ENCODE measurements at regions not wholly inside any gene's neighbourhood (a gene's known extent, or its start where the extent isn't known, plus 50 kb on each side); places are given as distances from the start of the nearest gene placed in this dataset.
A peak's percentile ranks its signal among the peaks of the same experiment; 100 is the strongest.

DNA sequence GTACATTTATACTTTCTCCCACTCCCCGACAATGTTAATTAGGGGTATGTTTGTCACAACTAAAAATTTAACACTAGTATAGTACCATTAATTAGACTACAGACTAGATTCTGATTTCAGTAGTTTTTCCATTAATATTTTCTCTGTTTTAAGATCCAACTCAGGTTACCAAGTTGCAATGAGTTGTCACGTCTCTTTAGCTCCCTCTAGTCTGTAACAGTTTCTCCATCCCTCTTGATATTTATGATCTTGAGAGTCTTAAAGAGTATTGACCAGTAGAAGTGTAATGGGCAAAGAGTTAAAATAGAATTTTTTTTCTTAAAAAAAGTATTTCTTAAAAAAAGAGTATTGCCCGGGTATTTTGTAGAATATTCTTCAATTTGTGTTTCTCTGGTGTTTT, 598.1 kb downstream of the TBC1D4 start:
- POLR2A ChIA-PET = no interaction called here
- no peaks in the 10 kb centered on the region for H3K4me1 Mint-ChIP-seq (ENCODE audit: low read depth)

DNA sequence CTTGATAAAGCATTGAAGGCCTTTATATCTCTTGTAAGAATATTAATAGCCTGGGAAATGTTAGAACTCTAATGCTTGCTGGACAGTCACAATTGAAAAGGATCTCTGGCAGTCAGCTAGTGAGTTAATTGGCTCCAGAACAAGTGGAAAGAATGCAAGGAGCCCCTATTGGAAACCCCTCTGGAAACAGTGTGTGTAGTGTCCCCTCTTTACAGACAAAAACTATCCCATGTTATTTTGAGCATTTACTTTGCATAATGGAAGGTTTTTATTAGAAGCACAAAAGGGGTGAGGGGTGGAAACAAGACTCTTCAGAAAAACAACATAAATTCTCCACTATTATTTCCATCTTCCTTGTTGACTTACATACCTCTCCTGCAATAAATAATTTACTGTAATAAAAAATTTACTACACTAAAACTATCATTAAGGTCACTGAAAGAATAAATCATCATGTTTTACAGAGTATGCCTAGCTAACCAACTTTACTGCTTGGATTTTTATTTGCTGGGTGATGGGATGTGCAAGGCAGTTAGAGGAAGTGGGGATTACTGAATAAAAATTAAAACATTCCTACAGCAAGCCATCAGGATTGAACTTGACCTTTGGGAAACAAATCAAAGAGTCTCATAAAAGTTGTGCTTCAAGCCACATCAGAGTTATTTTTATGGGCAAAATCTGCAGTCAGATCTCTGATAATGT, 610.4 kb downstream of the TBC1D4 start:
- CTCF ChIA-PET = no interaction called here
- POLR2A ChIA-PET = no interaction called here

More for the DNA sequence above, 598.1 kb downstream of the TBC1D4 start:
- Histone ChIP-seq H3K4me3 (ENCODE audit: low read length) (no peak overlapping the region), H3K27me3 (ENCODE audit: control insufficient read depth in 1 of 2, insufficient read depth in 2 of 2, low read length in 2 of 2) (no peaks in the 10 kb centered on the region), H3K27ac (ENCODE audit: low read depth in 1 of 2, low read length in 2 of 2) (no peak overlapping the region), H3K9me3 (ENCODE audit: control insufficient read depth in 1 of 2, insufficient read depth in 1 of 2, low read length in 2 of 2) (no peaks in the 10 kb centered on the region), H3K4me1 (ENCODE audit: insufficient read depth, low read length) (no peaks in the 10 kb centered on the region), H3K36me3 (ENCODE audit: insufficient read depth, low read length) (no peaks in the 10 kb centered on the region)
- no peak for ATAC-seq (ENCODE audit: poor library complexity)
- Mint-ChIP-seq H3K4me3 (no peak overlapping the region), H3K36me3 (ENCODE audit: low read depth) (no peaks in the 10 kb centered on the region), H3K27me3 (no peaks in the 10 kb centered on the region), H3K27ac (no peak overlapping the region), H3K9me3 (peaks cover 7% of the 10 kb centered on the region)
- TF ChIP-seq, protein P1, sequence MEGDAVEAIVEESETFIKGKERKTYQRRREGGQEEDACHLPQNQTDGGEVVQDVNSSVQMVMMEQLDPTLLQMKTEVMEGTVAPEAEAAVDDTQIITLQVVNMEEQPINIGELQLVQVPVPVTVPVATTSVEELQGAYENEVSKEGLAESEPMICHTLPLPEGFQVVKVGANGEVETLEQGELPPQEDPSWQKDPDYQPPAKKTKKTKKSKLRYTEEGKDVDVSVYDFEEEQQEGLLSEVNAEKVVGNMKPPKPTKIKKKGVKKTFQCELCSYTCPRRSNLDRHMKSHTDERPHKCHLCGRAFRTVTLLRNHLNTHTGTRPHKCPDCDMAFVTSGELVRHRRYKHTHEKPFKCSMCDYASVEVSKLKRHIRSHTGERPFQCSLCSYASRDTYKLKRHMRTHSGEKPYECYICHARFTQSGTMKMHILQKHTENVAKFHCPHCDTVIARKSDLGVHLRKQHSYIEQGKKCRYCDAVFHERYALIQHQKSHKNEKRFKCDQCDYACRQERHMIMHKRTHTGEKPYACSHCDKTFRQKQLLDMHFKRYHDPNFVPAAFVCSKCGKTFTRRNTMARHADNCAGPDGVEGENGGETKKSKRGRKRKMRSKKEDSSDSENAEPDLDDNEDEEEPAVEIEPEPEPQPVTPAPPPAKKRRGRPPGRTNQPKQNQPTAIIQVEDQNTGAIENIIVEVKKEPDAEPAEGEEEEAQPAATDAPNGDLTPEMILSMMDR (IDR thresholded peaks at IDR 0.05) = no peak
- intact Hi-C loops (cut with DNase I, micrococcal nuclease) = no loop called here
- DNase-seq = peak in 1 of 14 experiments; percentile 3
- CTCF ChIA-PET = no interaction called here

DNA sequence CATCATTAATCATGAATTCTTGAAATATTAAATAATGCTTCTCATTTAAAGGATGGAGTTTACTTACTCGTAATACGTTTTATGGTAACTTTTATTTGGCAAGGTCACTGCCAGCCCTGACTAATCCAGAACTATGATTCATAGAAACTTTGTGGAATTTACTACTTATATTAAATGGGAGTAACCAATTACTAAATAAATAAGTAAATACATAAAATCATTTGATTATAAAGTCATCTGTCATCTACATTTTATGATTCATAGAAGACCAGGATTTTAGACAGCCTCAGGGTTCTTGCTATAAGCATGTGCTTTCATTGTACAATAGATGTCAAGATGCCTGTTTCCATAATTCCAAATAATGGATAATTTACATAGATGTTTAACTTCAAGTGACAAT, 611.1 kb downstream of the TBC1D4 start:
- peaks cover 0 to 4% of the 10 kb centered on the region in 2 experiments for H3K9me3 ChIP-seq (ENCODE audit: control insufficient read depth in 1 of 2, insufficient read depth in 1 of 2, low read length in 2 of 2)
- H3K36me3 ChIP-seq (ENCODE audit: insufficient read depth, low read length) = no peaks in the 10 kb centered on the region
- no peak for DNase-seq
- no peaks in the 10 kb centered on the region for H3K27me3 ChIP-seq (ENCODE audit: control insufficient read depth in 1 of 2, insufficient read depth in 2 of 2, low read length in 2 of 2)
- no peak overlapping the region for H3K27ac Mint-ChIP-seq
- no peaks in the 10 kb centered on the region for H3K27me3 Mint-ChIP-seq
- intact Hi-C loops (cut with DNase I, micrococcal nuclease) = no loop called here
- H3K4me1 ChIP-seq (ENCODE audit: insufficient read depth, low read length) = no peaks in the 10 kb centered on the region
- CTCF ChIA-PET = no interaction called here
- H3K36me3 Mint-ChIP-seq (ENCODE audit: low read depth) = no peaks in the 10 kb centered on the region
- H3K4me3 Mint-ChIP-seq = no peak overlapping the region
- TF ChIP-seq, protein P1 (IDR thresholded peaks at IDR 0.05) = no peak
- H3K4me3 ChIP-seq (ENCODE audit: low read length) = no peak overlapping the region
- ATAC-seq (ENCODE audit: poor library complexity) = no peak
- POLR2A ChIA-PET = no interaction called here
- H3K9me3 Mint-ChIP-seq = peaks cover 10% of the 10 kb centered on the region
- H3K27ac ChIP-seq (ENCODE audit: low read depth in 1 of 2, low read length in 2 of 2) = no peak overlapping the region
- no peaks in the 10 kb centered on the region for H3K4me1 Mint-ChIP-seq (ENCODE audit: low read depth)

More for the DNA sequence above, 610.4 kb downstream of the TBC1D4 start:
- no peaks in the 10 kb centered on the region for H3K4me1 Mint-ChIP-seq (ENCODE audit: low read depth)
- no peak overlapping the region for H3K27ac Mint-ChIP-seq
- no peaks in the 10 kb centered on the region for H3K27me3 Mint-ChIP-seq
- Histone ChIP-seq H3K4me1 (ENCODE audit: insufficient read depth, low read length) (no peaks in the 10 kb centered on the region), H3K9me3 (ENCODE audit: control insufficient read depth in 1 of 2, insufficient read depth in 1 of 2, low read length in 2 of 2) (peaks cover 0 to 4% of the 10 kb centered on the region in 2 experiments), H3K27me3 (ENCODE audit: control insufficient read depth in 1 of 2, insufficient read depth in 2 of 2, low read length in 2 of 2) (no peaks in the 10 kb centered on the region), H3K36me3 (ENCODE audit: insufficient read depth, low read length) (no peaks in the 10 kb centered on the region), H3K4me3 (ENCODE audit: low read length) (no peak overlapping the region), H3K27ac (ENCODE audit: low read depth in 1 of 2, low read length in 2 of 2) (no peak overlapping the region)
- TF ChIP-seq, protein P1 (IDR thresholded peaks at IDR 0.05) = no peak
- intact Hi-C loops (cut with DNase I, micrococcal nuclease) = no loop called here
- H3K9me3 Mint-ChIP-seq = peaks cover 10% of the 10 kb centered on the region
- H3K36me3 Mint-ChIP-seq (ENCODE audit: low read depth) = no peaks in the 10 kb centered on the region
- ATAC-seq (ENCODE audit: poor library complexity) (no peak), DNase-seq (no peak)
- H3K4me3 Mint-ChIP-seq = no peak overlapping the region
